ENCODE measurements at regions not wholly inside any gene's neighbourhood (a gene's known extent, or its start where the extent isn't known, plus 50 kb on each side); places are given as distances from the start of the nearest gene placed in this dataset.

DNA sequence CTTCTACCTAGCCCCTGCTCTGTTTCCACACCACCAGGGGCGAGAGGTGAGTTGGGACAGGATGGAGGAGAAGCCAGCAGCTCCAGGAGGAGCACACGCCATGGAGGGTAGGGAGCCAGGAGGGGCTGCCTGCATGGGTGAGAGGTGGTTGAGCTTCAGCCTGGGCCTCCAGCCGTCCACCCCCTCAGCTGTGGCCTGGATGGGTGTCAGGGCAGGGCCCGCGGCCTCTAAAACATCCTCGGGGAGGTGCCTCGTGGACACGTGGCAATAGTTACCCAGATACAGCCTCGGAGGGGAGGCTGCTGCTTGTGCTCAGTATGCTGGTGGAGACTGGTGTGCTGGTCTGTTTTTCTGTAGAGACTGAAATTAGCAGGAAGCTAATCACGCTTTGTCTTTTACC is 104.7 kb upstream of the GSE1 start:
- H3K27me3 ChIP-seq (ENCODE audit: control insufficient read depth in 1 of 2, insufficient read depth in 2 of 2, low read length in 2 of 2): no peaks in the 10 kb centered on the region
- no peaks in the 10 kb centered on the region for H3K4me1 ChIP-seq (ENCODE audit: control insufficient read depth in 1 of 2, insufficient read depth in 2 of 2, low read length in 2 of 2)
- no peak overlapping the region for H3K4me3 ChIP-seq (ENCODE audit: low read depth in 1 of 2, low read length in 2 of 2)
- no peak overlapping the region for H3K9ac ChIP-seq (ENCODE audit: low read depth in 1 of 2, low read length in 2 of 2)
- H3K27ac ChIP-seq (ENCODE audit: low read depth, low read length): no peak overlapping the region
- H3K36me3 ChIP-seq (ENCODE audit: control insufficient read depth in 1 of 2, insufficient read depth in 2 of 2, low read length in 2 of 2): no peaks in the 10 kb centered on the region
- no peaks in the 10 kb centered on the region for H3K9me3 ChIP-seq (ENCODE audit: control insufficient read depth in 1 of 2, low read length in 2 of 2)

DNA sequence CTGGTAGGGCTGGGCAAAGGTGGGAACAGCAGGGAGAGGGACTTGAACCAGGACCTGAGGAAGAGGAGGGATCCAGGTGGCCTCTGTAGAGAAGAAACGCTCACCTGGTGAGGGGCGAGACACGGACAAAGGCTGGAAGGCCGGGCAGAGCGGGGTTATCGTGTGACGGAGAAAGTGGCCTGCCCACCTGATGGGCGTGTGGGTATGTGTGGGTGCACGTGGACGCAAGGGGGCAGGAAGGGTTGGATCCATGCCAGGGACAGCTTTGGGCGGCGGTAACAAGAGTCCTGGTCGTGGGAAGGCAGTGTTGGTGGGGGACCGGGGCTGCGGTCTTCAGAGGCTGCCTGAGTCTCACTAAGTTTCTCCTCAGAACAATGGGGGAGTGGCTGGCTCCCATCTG is 104.1 kb upstream of the GSE1 start:
- Histone ChIP-seq H3K4me3 (ENCODE audit: low read depth in 1 of 2, low read length in 2 of 2) (no peak overlapping the region), H3K27me3 (ENCODE audit: control insufficient read depth in 1 of 2, insufficient read depth in 2 of 2, low read length in 2 of 2) (no peaks in the 10 kb centered on the region), H3K36me3 (ENCODE audit: control insufficient read depth in 1 of 2, insufficient read depth in 2 of 2, low read length in 2 of 2) (no peaks in the 10 kb centered on the region), H3K27ac (ENCODE audit: low read depth, low read length) (no peak overlapping the region), H3K9me3 (ENCODE audit: control insufficient read depth in 1 of 2, low read length in 2 of 2) (no peaks in the 10 kb centered on the region), H3K4me1 (ENCODE audit: control insufficient read depth in 1 of 2, insufficient read depth in 2 of 2, low read length in 2 of 2) (no peaks in the 10 kb centered on the region), H3K9ac (ENCODE audit: low read depth in 1 of 2, low read length in 2 of 2) (no peak overlapping the region)

DNA sequence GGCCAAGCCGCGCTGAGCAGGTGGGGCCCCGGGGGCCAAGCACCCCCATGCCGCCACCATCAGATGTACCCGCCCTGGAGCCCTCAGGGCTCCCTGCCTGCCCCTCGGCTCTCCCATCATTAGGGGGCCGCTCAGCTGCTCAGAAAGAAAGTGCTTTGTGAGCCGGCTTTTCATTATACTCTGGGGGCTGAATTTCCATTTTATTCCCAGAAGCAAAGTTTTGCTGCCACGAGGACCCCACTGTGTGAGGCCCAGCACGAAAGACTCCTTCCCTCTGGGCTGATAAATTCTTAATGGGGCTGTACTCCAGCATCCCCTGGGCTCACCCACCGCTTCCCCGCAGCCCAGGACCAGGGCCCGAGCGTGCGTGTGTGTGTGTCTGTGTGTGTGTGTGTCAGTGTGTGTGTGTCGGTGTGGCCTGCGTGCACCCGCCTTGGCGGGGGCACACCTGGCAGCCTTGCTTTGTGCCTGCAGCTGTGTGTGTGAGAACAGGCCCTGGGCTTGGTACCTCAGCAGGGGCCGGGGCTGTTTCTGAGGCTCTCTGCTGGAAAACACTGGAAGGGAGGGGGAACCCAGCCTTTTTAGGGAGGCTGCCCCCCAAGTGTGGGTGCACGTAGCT is 103.0 kb upstream of the GSE1 start:
- no peak overlapping the region for H3K4me3 ChIP-seq (ENCODE audit: low read depth in 1 of 2, low read length in 2 of 2)
- H3K27ac ChIP-seq (ENCODE audit: low read depth, low read length): no peak overlapping the region
- H3K27me3 ChIP-seq (ENCODE audit: control insufficient read depth in 1 of 2, insufficient read depth in 2 of 2, low read length in 2 of 2): no peaks in the 10 kb centered on the region
- H3K9ac ChIP-seq (ENCODE audit: low read depth in 1 of 2, low read length in 2 of 2): no peak overlapping the region
- H3K36me3 ChIP-seq (ENCODE audit: control insufficient read depth in 1 of 2, insufficient read depth in 2 of 2, low read length in 2 of 2): no peaks in the 10 kb centered on the region
- H3K9me3 ChIP-seq (ENCODE audit: control insufficient read depth in 1 of 2, low read length in 2 of 2): no peaks in the 10 kb centered on the region
- peaks cover 9% of the 10 kb centered on the region in 2 donors for H3K4me1 ChIP-seq (ENCODE audit: control insufficient read depth in 1 of 2, insufficient read depth in 2 of 2, low read length in 2 of 2)

DNA sequence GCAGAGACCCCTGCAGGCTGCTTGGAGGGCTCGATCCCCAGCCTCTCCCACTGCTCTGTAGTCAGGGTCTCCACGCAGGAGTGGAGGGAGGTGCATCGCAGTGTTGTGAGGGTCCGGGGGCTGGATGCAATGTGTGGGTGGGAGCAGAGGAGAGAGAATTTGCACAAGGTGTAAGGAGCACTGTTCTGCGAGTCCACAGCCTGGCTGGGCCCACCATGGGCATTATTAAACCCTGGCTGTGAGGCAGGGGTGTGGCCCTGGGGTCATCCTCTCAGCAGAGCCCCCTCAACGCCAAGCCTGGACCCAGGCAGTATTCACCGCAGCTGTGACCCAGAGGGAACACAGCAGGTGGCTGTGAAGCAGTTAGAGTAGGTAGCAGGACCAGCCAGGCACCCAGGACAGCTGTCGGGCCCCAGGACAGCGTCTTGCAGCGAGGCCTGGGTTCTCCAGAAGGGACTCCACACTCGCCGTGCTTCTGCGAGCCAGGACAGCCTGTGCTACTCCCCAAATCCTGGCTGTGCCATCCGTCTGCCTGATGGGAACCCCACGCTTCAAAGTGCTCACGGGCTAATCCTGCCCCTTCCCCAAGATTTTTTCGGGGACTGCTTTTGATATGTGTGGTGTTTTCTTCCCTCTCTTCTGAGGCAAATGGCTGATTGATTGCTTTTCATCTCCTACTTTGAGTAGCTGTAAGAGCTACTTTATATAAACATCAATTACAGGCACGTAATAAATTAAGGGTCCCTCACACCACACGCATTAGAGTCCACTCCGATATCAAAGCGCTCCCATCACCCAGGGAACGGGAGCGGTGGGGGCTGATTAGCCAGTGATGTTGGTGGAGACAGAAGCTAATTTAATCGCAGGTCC is 100.9 kb upstream of the GSE1 start:
- Histone ChIP-seq H3K4me1 (ENCODE audit: control insufficient read depth in 1 of 2, insufficient read depth in 2 of 2, low read length in 2 of 2) (peaks cover 17 to 19% of the 10 kb centered on the region in 2 donors), H3K9ac (ENCODE audit: low read depth in 1 of 2, low read length in 2 of 2) (no peak overlapping the region), H3K4me3 (ENCODE audit: low read depth in 1 of 2, low read length in 2 of 2) (no peak overlapping the region), H3K9me3 (ENCODE audit: control insufficient read depth in 1 of 2, low read length in 2 of 2) (no peaks in the 10 kb centered on the region), H3K36me3 (ENCODE audit: control insufficient read depth in 1 of 2, insufficient read depth in 2 of 2, low read length in 2 of 2) (no peaks in the 10 kb centered on the region), H3K27ac (ENCODE audit: low read depth, low read length) (no peak overlapping the region), H3K27me3 (ENCODE audit: control insufficient read depth in 1 of 2, insufficient read depth in 2 of 2, low read length in 2 of 2) (no peaks in the 10 kb centered on the region)

DNA sequence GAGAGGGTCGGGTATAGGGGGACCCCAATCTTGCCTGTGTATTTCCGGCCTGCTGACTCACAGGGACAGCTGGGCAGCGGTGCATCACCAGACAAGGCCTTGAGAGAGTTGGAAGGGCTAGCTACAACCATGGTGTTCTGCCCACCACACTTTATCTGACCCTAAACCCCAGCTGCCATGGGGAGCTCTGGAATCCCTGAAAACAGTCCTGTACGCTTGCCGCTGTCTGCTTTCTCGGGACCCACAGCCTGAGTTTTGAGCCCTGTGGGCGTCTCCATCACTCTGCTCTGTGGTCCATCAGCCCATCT is 100.4 kb upstream of the GSE1 start:
- Histone ChIP-seq H3K36me3 (ENCODE audit: control insufficient read depth in 1 of 2, insufficient read depth in 2 of 2, low read length in 2 of 2) (no peaks in the 10 kb centered on the region), H3K4me1 (ENCODE audit: control insufficient read depth in 1 of 2, insufficient read depth in 2 of 2, low read length in 2 of 2) (peaks cover 17 to 19% of the 10 kb centered on the region in 2 donors), H3K9ac (ENCODE audit: low read depth in 1 of 2, low read length in 2 of 2) (no peak overlapping the region), H3K27me3 (ENCODE audit: control insufficient read depth in 1 of 2, insufficient read depth in 2 of 2, low read length in 2 of 2) (no peaks in the 10 kb centered on the region), H3K4me3 (ENCODE audit: low read depth in 1 of 2, low read length in 2 of 2) (no peak overlapping the region), H3K27ac (ENCODE audit: low read depth, low read length) (no peak overlapping the region), H3K9me3 (ENCODE audit: control insufficient read depth in 1 of 2, low read length in 2 of 2) (no peaks in the 10 kb centered on the region)

DNA sequence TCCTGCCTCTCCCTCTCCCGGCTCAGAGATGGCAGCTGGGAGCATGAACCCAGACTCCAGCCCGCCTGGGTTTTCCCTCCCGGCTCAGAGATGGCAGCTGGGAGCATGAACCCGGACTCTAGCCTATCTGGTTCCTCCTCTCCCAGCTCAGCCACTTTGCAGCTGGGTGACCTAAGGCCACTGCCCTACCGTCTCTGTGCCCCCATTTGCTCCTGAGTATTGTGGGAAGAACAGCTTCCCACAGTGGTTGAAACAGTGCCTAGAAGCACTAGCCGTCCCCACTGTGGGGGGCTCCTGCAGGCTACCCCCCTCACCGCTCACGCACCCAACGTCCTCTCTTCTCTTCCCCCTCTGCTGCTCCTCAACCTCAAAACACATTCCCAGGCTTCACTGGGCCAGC is 99.9 kb upstream of the GSE1 start:
- no peak overlapping the region for H3K27ac ChIP-seq (ENCODE audit: low read depth, low read length)
- peaks cover 17 to 19% of the 10 kb centered on the region in 2 donors for H3K4me1 ChIP-seq (ENCODE audit: control insufficient read depth in 1 of 2, insufficient read depth in 2 of 2, low read length in 2 of 2)

DNA sequence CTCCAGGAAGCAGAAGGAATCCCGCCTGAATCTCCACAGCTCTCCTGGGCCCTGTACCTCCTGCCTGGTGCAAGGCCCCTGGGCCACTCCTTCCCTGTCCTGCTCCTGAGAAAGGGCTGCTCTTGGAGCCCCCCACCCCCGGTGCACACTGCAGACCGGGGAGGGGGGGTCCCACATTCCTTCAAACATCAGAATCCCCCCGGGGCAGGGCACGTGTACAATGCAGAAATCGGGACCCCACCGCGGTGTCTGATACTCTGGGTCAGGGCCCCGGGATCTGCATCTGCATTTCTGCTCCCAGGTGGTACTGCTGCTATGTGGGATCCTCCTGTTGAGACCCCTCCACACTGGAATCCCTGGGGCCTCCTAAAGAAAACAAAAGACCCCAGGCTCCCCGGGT is 99.5 kb upstream of the GSE1 start:
- H3K4me1 ChIP-seq (ENCODE audit: control insufficient read depth in 1 of 2, insufficient read depth in 2 of 2, low read length in 2 of 2): peaks cover 17 to 19% of the 10 kb centered on the region in 2 donors
- no peaks in the 10 kb centered on the region for H3K27me3 ChIP-seq (ENCODE audit: control insufficient read depth in 1 of 2, insufficient read depth in 2 of 2, low read length in 2 of 2)
- H3K27ac ChIP-seq (ENCODE audit: low read depth, low read length): no peak overlapping the region
- no peaks in the 10 kb centered on the region for H3K36me3 ChIP-seq (ENCODE audit: control insufficient read depth in 1 of 2, insufficient read depth in 2 of 2, low read length in 2 of 2)
- H3K9ac ChIP-seq (ENCODE audit: low read depth in 1 of 2, low read length in 2 of 2): no peak overlapping the region
- H3K4me3 ChIP-seq (ENCODE audit: low read depth in 1 of 2, low read length in 2 of 2): no peak overlapping the region
- no peaks in the 10 kb centered on the region for H3K9me3 ChIP-seq (ENCODE audit: control insufficient read depth in 1 of 2, low read length in 2 of 2)

More for the DNA sequence above, 99.9 kb upstream of the GSE1 start:
- no peak overlapping the region for H3K4me3 ChIP-seq (ENCODE audit: low read depth in 1 of 2, low read length in 2 of 2)
- no peak overlapping the region for H3K9ac ChIP-seq (ENCODE audit: low read depth in 1 of 2, low read length in 2 of 2)
- no peaks in the 10 kb centered on the region for H3K27me3 ChIP-seq (ENCODE audit: control insufficient read depth in 1 of 2, insufficient read depth in 2 of 2, low read length in 2 of 2)
- H3K36me3 ChIP-seq (ENCODE audit: control insufficient read depth in 1 of 2, insufficient read depth in 2 of 2, low read length in 2 of 2): no peaks in the 10 kb centered on the region
- H3K9me3 ChIP-seq (ENCODE audit: control insufficient read depth in 1 of 2, low read length in 2 of 2): no peaks in the 10 kb centered on the region

DNA sequence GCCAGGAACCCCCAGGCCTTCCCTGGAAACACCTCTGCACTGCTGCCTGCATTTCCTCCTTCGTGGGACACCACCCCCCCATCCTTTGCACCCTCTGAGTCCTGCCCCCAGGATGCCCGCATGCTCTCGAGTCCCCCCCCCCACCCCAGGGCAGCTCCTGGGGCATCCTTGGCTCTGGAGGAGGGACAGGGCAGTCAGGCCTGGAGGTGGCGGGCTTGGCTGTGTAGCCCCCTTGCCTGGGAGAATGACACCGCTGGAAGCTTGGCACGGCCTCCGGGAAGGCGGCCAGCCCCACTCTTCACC is 98.9 kb upstream of the GSE1 start:
- Histone ChIP-seq H3K4me3 (ENCODE audit: low read depth in 1 of 2, low read length in 2 of 2) (no peak overlapping the region), H3K27ac (ENCODE audit: low read depth, low read length) (peak overlapping the region; percentile 20), H3K9ac (ENCODE audit: low read depth in 1 of 2, low read length in 2 of 2) (no peak overlapping the region), H3K27me3 (ENCODE audit: control insufficient read depth in 1 of 2, insufficient read depth in 2 of 2, low read length in 2 of 2) (no peaks in the 10 kb centered on the region), H3K36me3 (ENCODE audit: control insufficient read depth in 1 of 2, insufficient read depth in 2 of 2, low read length in 2 of 2) (no peaks in the 10 kb centered on the region), H3K4me1 (ENCODE audit: control insufficient read depth in 1 of 2, insufficient read depth in 2 of 2, low read length in 2 of 2) (peaks cover 17 to 19% of the 10 kb centered on the region in 2 donors), H3K9me3 (ENCODE audit: control insufficient read depth in 1 of 2, low read length in 2 of 2) (no peaks in the 10 kb centered on the region)

DNA sequence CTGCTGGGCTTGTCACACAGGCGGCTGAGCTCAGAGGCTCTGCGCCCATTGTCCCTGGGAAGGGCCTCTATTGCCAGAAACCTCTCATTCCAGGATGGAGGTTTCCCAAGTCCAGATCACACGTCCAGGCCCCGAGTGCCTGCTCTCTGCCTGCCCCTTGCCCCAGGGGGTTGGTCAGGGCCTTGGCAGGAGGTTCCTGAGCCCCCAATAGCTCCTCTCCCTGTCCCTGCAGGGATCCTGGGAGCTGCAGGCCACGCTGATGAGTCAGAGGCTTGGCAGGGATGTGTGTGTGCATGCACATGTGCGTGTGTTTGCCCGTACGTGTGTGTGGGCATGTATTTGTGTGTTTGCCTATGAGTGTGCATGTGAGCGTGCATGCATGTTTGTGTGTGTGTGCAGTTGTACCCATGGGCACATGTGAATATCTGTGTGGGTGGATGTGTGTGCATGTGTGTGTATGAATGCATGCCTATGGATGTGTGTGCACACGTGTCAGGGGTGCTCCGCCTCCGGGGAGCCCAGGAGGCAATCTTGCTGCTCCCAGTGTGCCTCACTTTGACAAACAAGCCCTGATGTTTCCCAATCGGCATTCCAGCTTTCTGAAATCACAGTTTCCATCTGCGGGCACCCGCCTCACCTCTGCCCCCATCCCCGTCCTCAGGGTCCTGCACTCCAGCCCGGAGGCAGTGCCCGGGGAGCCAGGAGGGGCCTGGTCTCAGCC is 98.4 kb upstream of the GSE1 start:
- Histone ChIP-seq H3K27ac (ENCODE audit: low read depth, low read length) (no peak overlapping the region), H3K36me3 (ENCODE audit: control insufficient read depth in 1 of 2, insufficient read depth in 2 of 2, low read length in 2 of 2) (no peaks in the 10 kb centered on the region), H3K4me3 (ENCODE audit: low read depth in 1 of 2, low read length in 2 of 2) (peak overlapping the region in 1 of 2 donors; percentile 18), H3K27me3 (ENCODE audit: control insufficient read depth in 1 of 2, insufficient read depth in 2 of 2, low read length in 2 of 2) (no peaks in the 10 kb centered on the region), H3K4me1 (ENCODE audit: control insufficient read depth in 1 of 2, insufficient read depth in 2 of 2, low read length in 2 of 2) (peaks cover 17 to 19% of the 10 kb centered on the region in 2 donors), H3K9me3 (ENCODE audit: control insufficient read depth in 1 of 2, low read length in 2 of 2) (no peaks in the 10 kb centered on the region), H3K9ac (ENCODE audit: low read depth in 1 of 2, low read length in 2 of 2) (no peak overlapping the region)

DNA sequence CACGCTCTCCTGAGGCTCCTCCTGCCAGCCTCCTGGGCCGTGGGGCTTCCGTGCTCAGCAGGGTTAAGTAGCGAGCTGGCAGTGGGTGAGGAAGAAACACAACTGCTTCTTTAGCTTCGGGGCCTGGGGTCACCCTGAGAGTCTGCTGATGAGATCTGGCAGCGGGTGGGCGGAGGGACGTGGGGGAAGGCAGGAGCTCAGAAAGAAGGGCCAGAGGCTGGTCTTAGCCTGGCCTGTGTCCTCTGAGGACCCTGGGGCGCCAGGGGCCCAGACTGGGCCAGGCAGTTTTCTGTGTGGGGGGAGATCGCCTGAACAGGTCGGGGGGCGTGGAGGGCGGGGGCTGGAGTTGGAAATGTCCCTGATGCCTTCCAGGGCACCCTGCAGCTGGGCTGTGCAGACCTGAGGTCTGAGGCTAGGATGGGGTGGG is 97.8 kb upstream of the GSE1 start:
- Histone ChIP-seq H3K27ac (ENCODE audit: low read depth, low read length) (no peak overlapping the region), H3K4me3 (ENCODE audit: low read depth in 1 of 2, low read length in 2 of 2) (no peak overlapping the region), H3K27me3 (ENCODE audit: control insufficient read depth in 1 of 2, insufficient read depth in 2 of 2, low read length in 2 of 2) (no peaks in the 10 kb centered on the region), H3K4me1 (ENCODE audit: control insufficient read depth in 1 of 2, insufficient read depth in 2 of 2, low read length in 2 of 2) (peaks cover 17 to 19% of the 10 kb centered on the region in 2 donors), H3K36me3 (ENCODE audit: control insufficient read depth in 1 of 2, insufficient read depth in 2 of 2, low read length in 2 of 2) (no peaks in the 10 kb centered on the region), H3K9ac (ENCODE audit: low read depth in 1 of 2, low read length in 2 of 2) (no peak overlapping the region), H3K9me3 (ENCODE audit: control insufficient read depth in 1 of 2, low read length in 2 of 2) (no peaks in the 10 kb centered on the region)

All from duodenal mucosa (tissue), 2 donors.